ENCODE measurements at regions not wholly inside any gene's neighbourhood (a gene's known extent, or its start where the extent isn't known, plus 50 kb on each side); places are given as distances from the start of the nearest gene placed in this dataset.

DNA sequence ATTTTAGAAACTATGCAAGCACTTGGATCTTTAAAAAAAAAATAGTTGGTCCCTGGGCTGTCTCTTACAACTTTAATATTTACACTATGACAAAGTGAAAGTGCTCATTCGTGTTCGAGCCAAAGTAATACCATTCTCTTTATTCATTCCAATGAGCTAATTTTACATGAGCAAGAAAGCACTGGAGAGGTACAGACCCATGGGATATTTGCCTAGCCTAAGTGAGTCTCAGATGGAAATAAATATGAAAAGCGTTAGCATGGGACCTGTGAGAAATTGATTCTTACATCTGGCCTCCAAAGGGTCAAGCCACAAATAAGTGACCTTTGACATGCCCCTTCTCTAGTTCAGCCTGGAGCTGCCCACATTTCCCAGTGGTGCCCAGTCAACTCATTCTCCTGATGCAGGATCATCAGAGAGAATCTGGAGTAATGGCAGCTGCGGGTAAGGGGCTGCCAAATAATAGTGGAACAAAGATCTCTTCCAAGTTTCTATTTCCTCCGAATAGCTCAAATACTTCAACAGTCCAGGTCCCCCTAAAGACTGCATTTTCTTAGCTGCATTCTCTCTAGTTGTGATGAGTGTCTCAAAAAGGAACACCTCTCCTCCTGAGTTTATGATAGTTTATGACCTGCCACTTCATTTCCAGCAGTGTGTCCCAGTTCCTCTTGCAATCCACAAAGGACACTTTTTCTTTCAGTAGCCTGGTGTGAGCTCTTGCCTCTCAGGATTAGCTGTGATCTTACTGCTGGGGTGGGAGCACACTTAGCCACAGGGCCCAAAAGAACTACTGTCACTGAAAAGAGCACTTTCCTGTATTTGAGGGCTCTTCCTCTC, 208.2 kb downstream of the DAD1 start:
- no peak for ATAC-seq
- intact Hi-C loops (cut with DNase I; ENCODE audit: low total_unique reads), result no loop called here
- H3K4me3 ChIP-seq, result no peak overlapping the region
- TF ChIP-seq POLR2A (IDR thresholded peaks at IDR 0.05), result no peak
- no peak for TF ChIP-seq CTCF (IDR thresholded peaks at IDR 0.05 in 4 of 5, conservative IDR thresholded peaks at IDR 0.05 in 1 of 5)
- H3K27ac ChIP-seq, result no peak overlapping the region
- H3K36me3 ChIP-seq, result no peaks in the 10 kb centered on the region
- H3K4me1 ChIP-seq, result no peaks in the 10 kb centered on the region
- in situ Hi-C loops (cut with MboI; ENCODE audit: low sequenced_read_pairs in 4 of 4), result loop anchor here in 2 of 4 donors (25.0 kb wide), 1 partner anchor 482 kb away; the partner anchor contains the start of gene LRP10 (in 2 of the 2)
- H3K9me3 ChIP-seq, result no peaks in the 10 kb centered on the region
- H3K27me3 ChIP-seq, result no peaks in the 10 kb centered on the region
- DNase-seq, result no peak

DNA sequence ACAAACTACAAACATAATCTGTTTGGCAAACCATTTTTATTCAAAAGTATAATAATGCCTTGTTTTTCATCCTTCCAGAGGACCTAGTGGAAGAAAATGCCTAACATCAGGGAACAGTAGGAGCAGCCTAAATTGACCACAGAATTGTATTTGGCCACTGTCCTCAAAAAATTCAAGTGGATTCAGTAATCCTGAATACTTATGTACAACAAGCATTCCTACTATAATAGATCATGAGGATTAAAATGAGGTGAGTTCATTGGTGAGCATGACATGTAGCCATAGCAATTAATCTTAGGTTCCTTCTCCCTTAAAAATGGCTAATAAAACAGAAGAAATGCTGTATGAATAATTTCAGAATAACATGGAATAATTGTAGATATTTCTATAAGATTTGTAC, 209.3 kb downstream of the DAD1 start:
- in situ Hi-C loops (cut with MboI; ENCODE audit: low sequenced_read_pairs in 4 of 4), result loop anchor here in 3 of 4 donors (10.0 to 25.0 kb wide), 3 partner anchors 55 to 483 kb away; partner anchors contain the start of gene LRP10 (in 2 of the 3)
- TF ChIP-seq CTCF (IDR thresholded peaks at IDR 0.05 in 4 of 5, conservative IDR thresholded peaks at IDR 0.05 in 1 of 5) (no peak), POLR2A (IDR thresholded peaks at IDR 0.05) (no peak)
- no peak overlapping the region for H3K4me3 ChIP-seq
- no peak overlapping the region for H3K27ac ChIP-seq
- no peaks in the 10 kb centered on the region for H3K9me3 ChIP-seq
- H3K4me1 ChIP-seq, result no peaks in the 10 kb centered on the region
- intact Hi-C loops (cut with DNase I; ENCODE audit: low total_unique reads), result no loop called here
- no peaks in the 10 kb centered on the region for H3K36me3 ChIP-seq
- H3K27me3 ChIP-seq, result no peaks in the 10 kb centered on the region
- DNase-seq, result no peak
- ATAC-seq, result no peak

DNA sequence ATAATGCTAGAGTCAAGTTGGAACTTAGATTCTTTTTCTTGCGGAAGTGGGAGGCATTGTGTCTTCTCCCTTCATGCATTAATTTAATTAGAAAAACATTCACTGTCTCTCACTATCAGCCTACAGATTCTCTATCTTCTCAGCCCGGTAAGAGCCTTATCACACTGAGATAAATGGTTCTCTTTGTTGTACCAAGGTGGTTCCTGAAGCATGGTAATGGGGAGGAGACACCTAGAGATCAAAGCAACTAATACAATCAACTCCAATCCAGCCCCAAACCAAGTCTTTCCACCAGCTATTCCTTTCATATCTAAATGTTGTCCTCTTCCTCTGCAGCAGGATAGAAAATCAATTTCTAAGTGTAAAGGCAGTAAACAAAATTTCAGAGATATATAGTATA, 210.8 kb downstream of the DAD1 start:
- in situ Hi-C loops (cut with MboI; ENCODE audit: low sequenced_read_pairs in 4 of 4) (loop anchor here in 3 of 4 donors (10.0 to 25.0 kb wide), 3 partner anchors 53 to 484 kb away; partner anchors contain the start of gene LRP10 (in 2 of the 3)), intact Hi-C loops (cut with DNase I; ENCODE audit: low total_unique reads) (no loop called here)
- Histone ChIP-seq H3K27me3 (no peaks in the 10 kb centered on the region), H3K36me3 (no peaks in the 10 kb centered on the region), H3K9me3 (no peaks in the 10 kb centered on the region), H3K4me1 (no peaks in the 10 kb centered on the region), H3K4me3 (no peak overlapping the region), H3K27ac (no peak overlapping the region)
- TF ChIP-seq CTCF (IDR thresholded peaks at IDR 0.05 in 4 of 5, conservative IDR thresholded peaks at IDR 0.05 in 1 of 5) (no peak), POLR2A (IDR thresholded peaks at IDR 0.05) (no peak)
- ATAC-seq (no peak), DNase-seq (no peak)

GRCh38 chr14:22375321-22375930, 213.6 kb downstream of the DAD1 start:
- no peak for ATAC-seq
- in situ Hi-C loops (cut with MboI; ENCODE audit: low sequenced_read_pairs in 4 of 4) (loop anchor here in 3 of 4 donors (10.0 to 25.0 kb wide), 3 partner anchors 51 to 487 kb away; partner anchors contain the start of gene LRP10 (in 2 of the 3)), intact Hi-C loops (cut with DNase I; ENCODE audit: low total_unique reads) (loop anchor here (1.0 kb wide), 1 partner anchor 56 kb away; no protein-coding TSS in a partner anchor)
- Histone ChIP-seq H3K27me3 (no peaks in the 10 kb centered on the region), H3K4me3 (no peak overlapping the region), H3K36me3 (no peaks in the 10 kb centered on the region), H3K27ac (no peak overlapping the region), H3K9me3 (no peaks in the 10 kb centered on the region), H3K4me1 (no peaks in the 10 kb centered on the region)
- TF ChIP-seq CTCF (IDR thresholded peaks at IDR 0.05 in 4 of 5, conservative IDR thresholded peaks at IDR 0.05 in 1 of 5), result peak in 4 of 5 experiments; percentile 32 to 47 (median 40)
- no peak for TF ChIP-seq POLR2A (IDR thresholded peaks at IDR 0.05)
- no peak for DNase-seq
